ENCODE measurements at regions not wholly inside any gene's neighbourhood (a gene's known extent, or its start where the extent isn't known, plus 50 kb on each side); places are given as distances from the start of the nearest gene placed in this dataset.

GRCh38 chr4:184575306-184575705, 73.9 kb downstream of the CASP3 start:
- no peak for DNase-seq (ENCODE audit: low read depth in 2 of 2)
- no peak for TF ChIP-seq CTCF (IDR thresholded peaks at IDR 0.05; ENCODE audit: low read depth, low read length)
- H3K4me3 ChIP-seq (replicated peaks in 1 of 2; ENCODE audit: low read depth in 2 of 2, low read length in 2 of 2): no peak overlapping the region

GRCh38 chr4:184574861-184575260, 74.4 kb downstream of the CASP3 start:
- DNase-seq (ENCODE audit: low read depth in 2 of 2): peak in 1 of 2 donors; percentile 53
- no peak for TF ChIP-seq CTCF (IDR thresholded peaks at IDR 0.05; ENCODE audit: low read depth, low read length)
- no peak overlapping the region for H3K4me3 ChIP-seq (replicated peaks in 1 of 2; ENCODE audit: low read depth in 2 of 2, low read length in 2 of 2)

GRCh38 chr4:184573701-184574100, 75.5 kb downstream of the CASP3 start:
- no peak overlapping the region for H3K4me3 ChIP-seq (replicated peaks in 1 of 2; ENCODE audit: low read depth in 2 of 2, low read length in 2 of 2)
- no peak for TF ChIP-seq CTCF (IDR thresholded peaks at IDR 0.05; ENCODE audit: low read depth, low read length)
- DNase-seq (ENCODE audit: low read depth in 2 of 2): peak in 1 of 2 donors; percentile 70

GRCh38 chr4:184568770-184569169, 80.5 kb downstream of the CASP3 start:
- no peak overlapping the region for H3K4me3 ChIP-seq (replicated peaks in 1 of 2; ENCODE audit: low read depth in 2 of 2, low read length in 2 of 2)
- DNase-seq (ENCODE audit: low read depth in 2 of 2): peak; percentile 9 to 66
- TF ChIP-seq CTCF (IDR thresholded peaks at IDR 0.05; ENCODE audit: low read depth, low read length): no peak

GRCh38 chr4:184563621-184564020, 85.6 kb downstream of the CASP3 start:
- H3K4me3 ChIP-seq (replicated peaks in 1 of 2; ENCODE audit: low read depth in 2 of 2, low read length in 2 of 2): no peak overlapping the region
- no peak for TF ChIP-seq CTCF (IDR thresholded peaks at IDR 0.05; ENCODE audit: low read depth, low read length)
- no peak for DNase-seq (ENCODE audit: low read depth in 2 of 2)

- no peak overlapping the region for H3K4me3 ChIP-seq (replicated peaks in 1 of 2; ENCODE audit: low read depth in 2 of 2, low read length in 2 of 2)
- no peak for DNase-seq (ENCODE audit: low read depth in 2 of 2)
- no peak for TF ChIP-seq CTCF (IDR thresholded peaks at IDR 0.05; ENCODE audit: low read depth, low read length)
Measured at GRCh38 chr4:184558996-184559395, 84.6 kb upstream of the IRF2 start.

- DNase-seq (ENCODE audit: low read depth in 2 of 2): no peak
- no peak overlapping the region for H3K4me3 ChIP-seq (replicated peaks in 1 of 2; ENCODE audit: low read depth in 2 of 2, low read length in 2 of 2)
- TF ChIP-seq CTCF (IDR thresholded peaks at IDR 0.05; ENCODE audit: low read depth, low read length): no peak
Measured at GRCh38 chr4:184553891-184554290, 79.5 kb upstream of the IRF2 start.

Measured in cardiac fibroblast (primary cell).